SKM-1 (cell line): ENCODE measurements at regions not wholly inside any gene's neighbourhood (a gene's known extent, or its start where the extent isn't known, plus 50 kb on each side); places are given as distances from the start of the nearest gene placed in this dataset.

Experiments
- DNase-seq: peaks from one replicate; lab custom pipeline; 2025; ENCODE audit not compliant: unreplicated experiment; lab: John Stamatoyannopoulos, UW

DNA sequence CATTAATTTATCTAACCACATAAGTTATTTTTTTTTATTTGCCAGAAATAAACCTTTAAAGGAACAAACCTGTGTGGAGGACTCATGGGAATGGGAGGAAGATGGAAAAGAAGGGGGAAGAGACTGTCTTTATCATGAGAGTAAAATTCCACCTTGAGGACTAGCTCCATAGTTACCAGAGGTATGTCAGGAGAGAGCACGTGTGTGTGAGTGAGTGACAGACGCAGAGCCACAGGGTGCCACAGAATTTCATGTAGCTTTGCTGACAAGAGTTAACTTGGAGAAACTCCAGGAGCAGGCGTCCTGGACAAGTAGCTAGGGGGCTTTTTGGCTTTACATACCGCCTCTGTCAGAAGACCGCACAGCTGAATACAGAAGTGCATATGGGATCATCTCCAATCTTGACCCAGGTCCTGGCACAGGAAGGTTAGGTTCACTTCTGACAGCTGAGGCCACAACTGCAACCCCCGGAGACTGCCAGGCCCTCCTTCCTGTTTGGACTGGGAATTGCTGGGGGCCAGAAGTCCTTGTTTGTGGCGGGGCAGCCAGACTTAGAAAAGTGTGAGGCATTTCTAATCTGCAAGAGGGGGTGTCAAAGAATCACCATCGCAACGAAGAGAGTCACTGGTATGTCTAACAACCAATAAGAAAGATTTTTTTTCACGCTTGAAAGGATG lies 197.8 kb upstream of the TPM1 start:
- no peak for DNase-seq

DNA sequence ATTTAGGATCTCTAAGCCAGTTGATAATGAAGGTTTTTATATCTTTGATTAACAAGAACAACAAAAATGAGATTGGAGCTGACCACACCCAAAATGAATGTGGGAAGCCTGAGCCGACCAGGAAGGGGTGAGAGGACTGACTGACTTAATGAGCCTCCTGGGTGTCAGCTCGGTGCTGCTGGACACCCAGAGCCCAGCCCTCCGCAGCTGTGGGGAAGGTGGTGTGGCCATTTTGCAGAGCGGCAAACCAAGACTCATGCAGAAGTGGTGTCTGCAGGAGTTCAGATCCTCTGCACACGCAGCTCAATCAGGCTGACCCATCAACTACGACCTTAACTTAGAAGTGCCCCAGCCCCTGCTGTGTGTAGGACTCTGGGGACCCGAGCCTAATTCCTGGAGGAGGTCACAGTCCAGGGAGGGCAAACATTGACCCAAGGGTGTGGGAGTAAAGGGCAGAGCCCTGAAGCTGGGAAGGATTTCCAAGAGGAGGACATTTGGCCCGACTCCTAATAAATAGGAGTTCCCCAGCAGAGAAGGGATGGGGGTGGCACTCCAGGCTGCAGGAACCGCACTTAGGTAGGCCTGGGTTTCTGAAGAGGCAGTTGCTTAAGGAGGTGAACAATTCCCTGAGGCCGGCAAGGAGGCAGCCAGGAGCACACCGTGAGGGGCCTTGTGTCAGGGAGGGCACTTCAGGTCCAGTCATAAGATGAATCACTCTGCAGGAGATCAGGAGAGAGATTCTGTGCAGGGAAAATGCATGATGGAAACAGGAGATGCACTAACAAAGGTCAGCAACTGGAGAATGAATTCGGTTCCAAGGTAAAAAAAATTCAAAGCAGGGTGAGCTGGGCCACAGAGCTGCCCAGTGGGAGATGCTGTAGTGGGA lies 197.1 kb upstream of the TPM1 start:
- DNase-seq = no peak

DNA sequence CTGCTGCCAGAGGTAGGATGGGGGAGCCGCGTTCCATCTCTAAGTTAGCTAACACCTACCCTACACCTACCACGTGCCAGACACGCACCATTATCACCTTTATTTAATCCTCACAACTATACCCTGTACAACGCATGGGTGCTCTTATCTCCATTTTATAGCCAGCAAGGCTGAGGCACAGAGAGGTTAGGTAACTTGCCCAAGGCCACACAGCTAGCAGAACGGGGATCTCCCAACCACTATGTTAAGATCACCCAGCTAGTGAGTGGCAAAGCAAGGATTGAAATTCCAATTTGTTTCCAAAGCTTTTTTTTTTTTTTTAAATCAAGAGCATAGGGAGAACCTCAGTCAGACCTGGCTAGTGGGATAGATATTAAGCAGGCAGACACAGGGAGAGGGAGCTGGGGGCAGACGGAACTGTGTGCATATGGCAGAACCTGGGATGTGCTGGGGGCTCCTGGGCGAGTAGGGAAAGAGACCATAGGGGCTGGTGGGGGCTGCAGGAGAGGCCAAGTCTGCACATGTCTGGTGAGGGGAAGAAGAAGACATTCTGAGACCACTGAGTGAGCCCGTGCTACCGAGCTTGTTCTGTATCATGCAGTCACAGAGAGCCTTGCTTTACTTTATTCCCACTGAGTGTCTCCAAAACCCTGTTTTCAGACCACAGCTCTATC lies 196.3 kb upstream of the TPM1 start:
- DNase-seq = no peak

- no peak for DNase-seq
Measured at GRCh38 chr15:62846805-62847495, 195.6 kb upstream of the TPM1 start.

GRCh38 chr15:62847900-62848489 lies 194.6 kb upstream of the TPM1 start:
- DNase-seq = no peak

GRCh38 chr15:62848632-62849050 lies 193.9 kb upstream of the TPM1 start:
- DNase-seq = no peak

- DNase-seq = no peak
Measured at GRCh38 chr15:62849316-62850106, 193.0 kb upstream of the TPM1 start.

DNA sequence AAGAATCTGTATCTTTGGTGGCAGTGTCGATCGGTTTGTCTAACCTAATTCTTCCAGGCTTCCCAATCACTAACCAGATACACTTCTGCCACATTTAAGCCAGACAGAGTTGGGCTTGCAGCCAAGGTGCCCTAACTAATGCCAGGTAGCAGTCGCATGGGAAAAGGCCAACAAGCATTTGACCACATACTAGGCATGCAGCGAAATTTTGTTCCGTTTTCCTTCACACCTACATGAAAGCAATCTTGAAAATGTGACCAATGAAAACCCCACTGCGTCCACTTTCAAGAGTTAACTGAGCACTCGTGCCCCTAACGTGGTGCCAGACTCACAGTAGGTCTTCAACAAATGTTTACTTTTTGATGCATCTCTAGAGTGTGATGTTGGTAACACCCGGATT lies 192.2 kb upstream of the TPM1 start:
- DNase-seq = no peak

DNA sequence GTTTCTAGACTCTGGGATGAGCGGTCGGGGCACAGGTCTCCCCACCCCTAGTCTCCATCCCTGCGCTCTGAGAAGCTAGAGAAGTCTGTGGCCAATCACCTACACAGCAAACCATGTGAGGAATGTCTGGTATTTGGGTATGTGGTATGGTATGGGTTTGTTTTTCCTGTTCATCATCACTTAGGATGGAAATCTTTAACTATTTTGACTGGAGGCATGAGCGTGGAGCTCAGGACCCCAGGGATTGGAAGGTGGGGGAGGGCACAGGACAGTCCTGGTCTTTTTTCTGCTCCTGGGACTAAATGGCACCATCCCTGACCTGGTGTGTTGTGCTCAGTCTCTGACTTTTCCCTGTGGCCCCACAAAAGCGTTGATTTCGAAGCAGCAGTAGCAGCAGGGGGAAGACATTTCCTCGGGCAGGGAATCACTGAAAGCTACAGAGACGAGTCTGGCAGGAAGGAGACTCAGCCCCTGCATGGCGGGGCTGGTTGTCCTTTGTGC lies 191.7 kb upstream of the TPM1 start:
- DNase-seq = no peak

- DNase-seq = no peak
Measured at GRCh38 chr15:62853114-62853840, 189.3 kb upstream of the TPM1 start.

GRCh38 chr15:62853841-62854225 lies 188.7 kb upstream of the TPM1 start:
- DNase-seq = no peak

GRCh38 chr15:62854420-62855084 lies 188.0 kb upstream of the TPM1 start:
- no peak for DNase-seq

DNA sequence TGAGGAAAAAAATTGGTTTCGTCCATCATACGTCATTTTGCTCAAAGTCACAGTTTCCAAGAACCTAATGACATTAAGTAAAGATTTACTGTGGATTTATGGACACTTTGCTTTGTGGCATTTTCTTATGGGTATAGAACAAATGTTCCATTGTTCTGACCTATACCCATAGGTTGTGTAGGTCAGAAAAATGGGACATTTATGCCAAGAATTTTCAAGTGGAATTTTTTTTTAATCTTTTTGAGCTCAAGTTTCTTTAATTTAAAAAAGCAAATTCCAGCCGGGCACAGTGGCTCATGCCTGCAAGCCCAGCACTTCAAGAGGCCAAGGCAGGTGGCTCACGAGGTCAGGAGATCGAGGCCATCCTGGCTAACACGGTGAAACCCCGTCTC lies 187.5 kb upstream of the TPM1 start:
- DNase-seq = no peak

GRCh38 chr15:62856466-62857246 lies 185.9 kb upstream of the TPM1 start:
- no peak for DNase-seq

GRCh38 chr15:62857411-62857853 lies 185.1 kb upstream of the TPM1 start:
- DNase-seq = no peak

GRCh38 chr15:62858343-62858742 lies 184.2 kb upstream of the TPM1 start:
- no peak for DNase-seq

DNA sequence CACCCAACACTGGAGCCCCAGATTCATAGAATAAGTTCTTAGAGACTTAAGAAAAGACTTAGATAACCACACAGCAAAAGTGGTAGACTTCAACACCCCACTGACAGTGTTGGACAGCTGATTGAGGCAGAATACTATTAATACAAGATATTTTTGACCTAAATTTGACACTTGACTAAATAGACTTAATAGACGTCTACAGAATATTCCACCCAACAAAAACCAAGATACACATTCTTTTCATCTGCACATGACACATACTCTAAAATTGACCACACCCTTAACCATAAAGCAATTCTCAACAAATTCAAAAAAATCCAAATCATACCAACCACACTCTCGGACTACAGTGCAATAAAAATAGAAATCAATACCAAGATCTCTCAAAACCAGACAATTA lies 179.8 kb upstream of the TPM1 start:
- DNase-seq = no peak

DNA sequence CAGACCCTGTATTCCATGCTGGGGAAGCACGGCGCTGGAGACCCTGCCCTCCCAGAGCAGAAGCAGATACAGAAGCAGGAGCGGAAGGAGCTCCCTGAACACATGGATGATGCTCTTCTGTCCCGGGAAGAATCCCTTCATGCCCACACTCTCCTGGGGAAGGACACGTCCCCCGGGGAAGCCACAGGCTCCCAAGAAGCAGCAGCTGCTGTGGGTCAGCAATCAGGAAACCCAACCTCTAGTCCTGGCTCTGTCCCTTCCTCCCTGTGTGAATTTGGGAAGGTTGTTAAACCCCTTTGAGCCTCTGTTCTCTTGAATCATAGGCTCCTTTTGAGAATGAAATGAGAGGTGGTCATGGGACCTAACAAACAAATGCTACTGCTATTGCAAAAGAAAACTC lies 176.2 kb upstream of the TPM1 start:
- no peak for DNase-seq
